Eye (tissue), 1 donor: ENCODE measurements at regions not wholly inside any gene's neighbourhood (a gene's known extent, or its start where the extent isn't known, plus 50 kb on each side); places are given as distances from the start of the nearest gene placed in this dataset.
A peak's percentile ranks its signal among the peaks of the same experiment; 100 is the strongest.

Experiments
- DNase-seq: peaks from one replicate; pipeline ENCODE4 v3.0.0-alpha.2; 2015

- no peak for DNase-seq
Measured at GRCh38 chr4:74878323-74878722, 54.6 kb upstream of the PARM1 start.

GRCh38 chr4:74875451-74875850 is 57.5 kb upstream of the PARM1 start:
- no peak for DNase-seq

GRCh38 chr4:74874753-74875367 is 58.1 kb upstream of the PARM1 start:
- DNase-seq: peak; percentile 92

- DNase-seq: peak; percentile 81
Measured at GRCh38 chr4:74873545-74874301, 59.2 kb upstream of the PARM1 start.

GRCh38 chr4:74858921-74859562 is 64.7 kb upstream of the BTC start:
- no peak for DNase-seq

- no peak for DNase-seq
Measured at GRCh38 chr4:74855879-74856278, 61.6 kb upstream of the BTC start.

GRCh38 chr4:74848774-74849173 is 54.5 kb upstream of the BTC start:
- no peak for DNase-seq

- DNase-seq: no peak
Measured at GRCh38 chr4:74845834-74846233, 51.5 kb upstream of the BTC start.
